AG04450 (cell line): ENCODE measurements at regions not wholly inside any gene's neighbourhood (a gene's known extent, or its start where the extent isn't known, plus 50 kb on each side); places are given as distances from the start of the nearest gene placed in this dataset.
"Not testable (repeated sequence)": the region's sequence is repeated elsewhere in the genome, so short reads cannot be mapped to it uniquely, and the experiment has no call there.

Experiments
- CTCF ChIA-PET: fragments of 300-600, 350-600 bp; formaldehyde crosslinking; extraction: SDS; loops from one replicate; lab custom pipeline; 2022; ENCODE audit warnings: antibody characterized with exemption, inconsistent platforms; lab: Charles Lee
- POLR2A ChIA-PET: fragments of 350-600 bp; formaldehyde crosslinking; extraction: SDS; loops from one replicate; lab custom pipeline; 2021; ENCODE audit warnings: antibody characterized with exemption, inconsistent platforms; lab: Yijun Ruan, JAX
- DNase-seq: peaks from one replicate; pipeline ENCODE4 v3.0.0-alpha.2; 2011; ENCODE audit warnings: low read depth, low spot score
- H3K27ac ChIP-seq: one replicate; pipeline ENCODE4 v1.5.1; 2012; ENCODE audit warnings: low read depth, low read length, control low read depth
- H3K27me3 ChIP-seq: one replicate; pipeline ENCODE4 v1.6.0; 2012; ENCODE audit warnings: low read length; ENCODE audit not compliant: control insufficient read depth, insufficient read depth
- H3K4me3 ChIP-seq: 2 replicates; pipeline ENCODE4 v1.5.1; 2011; ENCODE audit warnings: mild to moderate bottlenecking, low read depth, low read length, control low read depth
- H3K9me3 ChIP-seq: 2 replicates; pipeline ENCODE4 v1.5.1; 2012; ENCODE audit warnings: low read length; ENCODE audit not compliant: control insufficient read depth, insufficient read depth
- CTCF ChIP-seq: IDR thresholded peaks from 2 replicates; pipeline ENCODE4 v1.5.1; 2011; ENCODE audit warnings: low read depth, low read length, control low read depth, inconsistent platforms

GRCh38 chrX:99266255-99266654 is 1143.8 kb downstream of the PCDH19 start:
- ChIA-PET CTCF (no interaction called here), POLR2A (no interaction called here)
- no peak overlapping the region for H3K27ac ChIP-seq
- no peaks in the 10 kb centered on the region for H3K27me3 ChIP-seq
- no peak overlapping the region for H3K4me3 ChIP-seq
- no peak for DNase-seq
- TF ChIP-seq CTCF, result no peak
- H3K9me3 ChIP-seq, result no peaks in the 10 kb centered on the region

- no peak for TF ChIP-seq CTCF
- CTCF ChIA-PET, result no interaction called here
- no peak for DNase-seq
- no peak overlapping the region for H3K27ac ChIP-seq
- POLR2A ChIA-PET, result no interaction called here
- no peaks in the 10 kb centered on the region for H3K27me3 ChIP-seq
- no peak overlapping the region for H3K4me3 ChIP-seq
- H3K9me3 ChIP-seq, result no peaks in the 10 kb centered on the region
These were observed 1161.9 kb downstream of the PCDH19 start for GRCh38 chrX:99248180-99248579.

GRCh38 chrX:99242001-99242400 is 1168.1 kb downstream of the PCDH19 start:
- no peak overlapping the region for H3K4me3 ChIP-seq
- H3K27ac ChIP-seq, result no peak overlapping the region
- TF ChIP-seq CTCF, result no peak
- DNase-seq, result no peak
- H3K9me3 ChIP-seq, result peaks cover 2% of the 10 kb centered on the region; the same call in 1 of the 2 replicates
- H3K27me3 ChIP-seq, result no peaks in the 10 kb centered on the region
- POLR2A ChIA-PET, result no interaction called here
- CTCF ChIA-PET, result no interaction called here

GRCh38 chrX:99234384-99234783 is 1175.7 kb downstream of the PCDH19 start:
- H3K4me3 ChIP-seq, H3K27me3 ChIP-seq, H3K9me3 ChIP-seq, H3K27ac ChIP-seq, DNase-seq, CTCF ChIA-PET, POLR2A ChIA-PET: not testable (repeated sequence)

GRCh38 chrX:99192421-99192820 is 1217.7 kb downstream of the PCDH19 start:
- CTCF ChIA-PET, result no interaction called here
- Histone ChIP-seq H3K4me3 (no peak overlapping the region), H3K9me3 (no peaks in the 10 kb centered on the region), H3K27ac (no peak overlapping the region), H3K27me3 (no peaks in the 10 kb centered on the region)
- POLR2A ChIA-PET, result no interaction called here
- DNase-seq, result no peak
- TF ChIP-seq CTCF, result no peak

- TF ChIP-seq CTCF, result no peak
- DNase-seq, result no peak
- CTCF ChIA-PET, result no interaction called here
- H3K27ac ChIP-seq, result no peak overlapping the region
- POLR2A ChIA-PET, result no interaction called here
- H3K9me3 ChIP-seq, result peaks cover 2% of the 10 kb centered on the region; the same call in 1 of the 2 replicates
- H3K4me3 ChIP-seq, result no peak overlapping the region
- H3K27me3 ChIP-seq, result no peaks in the 10 kb centered on the region
These were observed 1225.9 kb downstream of the PCDH19 start for GRCh38 chrX:99184153-99184552.
